ENCODE measurements at regions not wholly inside any gene's neighbourhood (a gene's known extent, or its start where the extent isn't known, plus 50 kb on each side); places are given as distances from the start of the nearest gene placed in this dataset.

DNA sequence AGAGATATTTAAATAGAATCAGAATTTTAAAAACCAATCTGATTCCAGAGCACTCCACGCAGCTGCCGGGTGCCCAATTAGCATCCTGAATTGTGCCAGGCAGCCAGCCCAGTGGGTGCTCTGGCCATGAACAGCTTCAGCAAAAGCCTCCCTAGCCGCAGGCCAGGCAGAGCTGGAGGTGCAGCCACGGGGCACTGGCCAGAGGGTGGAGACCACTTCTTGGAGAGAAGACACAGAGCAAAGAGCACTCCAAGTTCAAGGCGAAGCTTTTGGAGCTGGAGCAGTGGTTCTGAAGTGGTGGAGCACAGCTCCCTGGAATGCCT, 475.6 kb upstream of the PROK2 start:
- no peaks in the 10 kb centered on the region for H3K27me3 ChIP-seq
- DNase-seq (ENCODE audit: low spot score in 2 of 2): no peak
- 61 to 82% methylated on average over 4 to 5 of the region's 5 CpGs for WGBS, 2 donors
- no peaks in the 10 kb centered on the region for H3K9me3 ChIP-seq
- H3K4me3 ChIP-seq: no peak overlapping the region
- H3K4me1 ChIP-seq: peaks cover 0 to 36% (median 8%) of the 10 kb centered on the region in 4 donors
- H3K36me3 ChIP-seq: no peaks in the 10 kb centered on the region
- no peak overlapping the region for H3K27ac ChIP-seq
- TF ChIP-seq, protein P1, sequence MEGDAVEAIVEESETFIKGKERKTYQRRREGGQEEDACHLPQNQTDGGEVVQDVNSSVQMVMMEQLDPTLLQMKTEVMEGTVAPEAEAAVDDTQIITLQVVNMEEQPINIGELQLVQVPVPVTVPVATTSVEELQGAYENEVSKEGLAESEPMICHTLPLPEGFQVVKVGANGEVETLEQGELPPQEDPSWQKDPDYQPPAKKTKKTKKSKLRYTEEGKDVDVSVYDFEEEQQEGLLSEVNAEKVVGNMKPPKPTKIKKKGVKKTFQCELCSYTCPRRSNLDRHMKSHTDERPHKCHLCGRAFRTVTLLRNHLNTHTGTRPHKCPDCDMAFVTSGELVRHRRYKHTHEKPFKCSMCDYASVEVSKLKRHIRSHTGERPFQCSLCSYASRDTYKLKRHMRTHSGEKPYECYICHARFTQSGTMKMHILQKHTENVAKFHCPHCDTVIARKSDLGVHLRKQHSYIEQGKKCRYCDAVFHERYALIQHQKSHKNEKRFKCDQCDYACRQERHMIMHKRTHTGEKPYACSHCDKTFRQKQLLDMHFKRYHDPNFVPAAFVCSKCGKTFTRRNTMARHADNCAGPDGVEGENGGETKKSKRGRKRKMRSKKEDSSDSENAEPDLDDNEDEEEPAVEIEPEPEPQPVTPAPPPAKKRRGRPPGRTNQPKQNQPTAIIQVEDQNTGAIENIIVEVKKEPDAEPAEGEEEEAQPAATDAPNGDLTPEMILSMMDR (IDR thresholded peaks at IDR 0.05): no peak
- TF ChIP-seq EP300 (IDR thresholded peaks at IDR 0.05): no peak
- no peak for TF ChIP-seq POLR2A (IDR thresholded peaks at IDR 0.05)

DNA sequence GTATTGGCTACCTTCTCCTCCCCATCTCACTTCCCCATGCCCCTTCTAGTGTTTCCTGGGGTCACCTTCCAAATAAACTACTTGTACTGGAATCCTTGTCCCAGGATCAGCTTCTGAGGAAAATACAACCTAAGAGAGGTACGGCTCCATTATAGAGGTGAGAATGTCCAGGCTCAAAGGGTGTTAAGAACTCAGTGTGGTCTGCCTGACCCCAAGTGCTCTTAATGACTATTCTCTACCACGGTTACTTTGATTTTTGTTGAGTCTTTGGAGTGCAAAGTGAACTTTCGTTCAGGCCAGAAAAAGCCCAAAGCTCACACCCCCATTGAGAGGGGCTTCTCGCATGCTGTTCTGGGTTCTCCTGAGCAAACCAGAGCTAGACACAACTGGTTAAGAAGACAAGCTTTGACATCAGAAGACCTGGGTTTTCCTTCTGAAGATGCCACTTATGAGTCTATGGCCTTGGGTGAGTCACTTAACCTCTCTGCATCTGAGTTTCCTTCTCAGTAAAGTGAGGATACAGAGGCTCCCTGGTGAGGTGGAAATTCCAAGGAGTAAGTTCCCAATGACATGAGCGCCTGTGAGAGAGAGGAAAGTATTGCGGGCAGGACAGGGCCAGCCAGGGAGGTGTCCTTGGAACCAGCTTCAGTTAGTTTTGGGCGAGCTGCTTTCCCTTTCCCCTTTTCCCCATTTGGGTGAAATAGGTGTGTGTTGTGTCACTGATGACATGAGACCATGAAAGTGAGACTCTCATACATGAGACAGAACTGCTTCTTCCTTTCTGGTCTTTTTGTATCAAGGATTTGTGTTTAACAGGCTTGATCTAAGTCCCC, 475.0 kb upstream of the PROK2 start:
- Histone ChIP-seq H3K9me3 (no peaks in the 10 kb centered on the region), H3K4me3 (no peak overlapping the region), H3K27ac (no peak overlapping the region), H3K36me3 (no peaks in the 10 kb centered on the region), H3K4me1 (peaks cover 0 to 41% (median 10%) of the 10 kb centered on the region in 4 donors), H3K27me3 (no peaks in the 10 kb centered on the region)
- 94 to 98% methylated on average over 7 of the region's 7 CpGs for WGBS, 2 donors
- DNase-seq (ENCODE audit: low spot score in 2 of 2): no peak
- TF ChIP-seq, protein P1 (IDR thresholded peaks at IDR 0.05): no peak
- TF ChIP-seq POLR2A (IDR thresholded peaks at IDR 0.05) (no peak), EP300 (IDR thresholded peaks at IDR 0.05) (no peak)

DNA sequence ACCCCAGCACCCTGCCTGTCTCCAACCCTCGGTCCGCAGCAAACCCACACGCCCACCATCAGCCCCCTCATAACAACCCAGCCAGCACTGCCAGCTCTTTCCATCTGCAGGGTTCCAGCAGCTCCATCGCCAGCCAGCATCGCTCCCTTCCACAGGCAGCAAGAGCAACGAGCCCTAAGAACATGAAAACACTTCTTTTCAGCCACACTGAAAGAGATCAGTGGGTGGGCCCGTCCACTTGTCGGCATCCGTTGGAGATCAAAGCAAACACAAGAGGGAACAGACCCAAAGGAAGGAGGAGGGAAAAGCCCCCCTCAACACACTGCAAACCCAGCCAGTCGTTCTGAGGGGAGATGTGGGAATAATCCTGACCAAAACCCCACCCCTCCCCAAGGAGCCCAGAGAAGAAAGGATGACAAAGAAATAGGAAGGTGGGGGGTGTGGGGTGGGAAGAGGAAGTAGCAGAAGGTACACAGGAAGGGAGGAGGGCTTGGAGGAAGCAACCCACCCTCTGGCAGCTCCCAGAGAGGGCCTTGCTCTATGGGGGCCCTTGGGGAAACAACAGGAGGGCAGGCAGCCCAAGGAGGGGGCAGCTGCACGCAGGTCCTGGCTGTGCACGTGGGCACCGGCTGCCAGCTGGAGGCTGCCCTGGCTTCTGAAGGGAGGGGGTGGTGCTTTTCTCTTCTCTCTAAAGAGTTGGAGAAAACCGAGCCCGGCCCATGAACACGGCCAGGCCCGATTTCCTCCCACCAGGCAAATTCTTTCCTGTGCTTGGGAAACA, 473.6 kb upstream of the PROK2 start:
- Histone ChIP-seq H3K27ac (no peak overlapping the region), H3K4me1 (peaks cover 0 to 36% (median 10%) of the 10 kb centered on the region in 4 donors), H3K9me3 (no peaks in the 10 kb centered on the region), H3K36me3 (no peaks in the 10 kb centered on the region), H3K4me3 (no peak overlapping the region), H3K27me3 (no peaks in the 10 kb centered on the region)
- 62 to 69% methylated on average over 16 to 17 of the region's 17 CpGs for WGBS, 2 donors
- TF ChIP-seq POLR2A (IDR thresholded peaks at IDR 0.05): no peak
- TF ChIP-seq, protein P1 (IDR thresholded peaks at IDR 0.05): no peak
- TF ChIP-seq EP300 (IDR thresholded peaks at IDR 0.05): no peak
- no peak for DNase-seq (ENCODE audit: low spot score in 2 of 2)

DNA sequence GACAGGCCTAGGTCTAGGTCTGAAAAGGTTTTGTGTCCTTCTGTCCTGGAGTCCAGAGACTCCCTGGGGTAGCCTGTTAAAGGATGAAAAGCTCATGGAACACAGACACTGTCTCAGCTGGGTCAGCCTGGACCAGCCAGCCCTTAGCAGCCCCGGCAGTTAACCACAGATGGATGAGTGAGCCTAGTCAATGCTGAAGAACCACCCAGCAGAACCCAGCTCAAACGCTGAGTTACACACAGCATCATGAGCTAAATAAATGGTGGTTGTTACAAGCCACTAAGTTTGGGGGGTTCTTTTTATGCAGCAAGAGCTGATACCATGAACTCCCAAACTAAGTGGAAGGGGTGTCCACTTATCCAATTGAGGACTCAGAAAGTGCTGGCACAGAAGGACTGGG, 472.8 kb upstream of the PROK2 start:
- H3K9me3 ChIP-seq: no peaks in the 10 kb centered on the region
- H3K27me3 ChIP-seq: no peaks in the 10 kb centered on the region
- peaks cover 0 to 30% (median 8%) of the 10 kb centered on the region in 4 donors for H3K4me1 ChIP-seq
- no peaks in the 10 kb centered on the region for H3K36me3 ChIP-seq
- WGBS, 2 donors: 100% methylated on average over 2 of the region's 2 CpGs
- TF ChIP-seq EP300 (IDR thresholded peaks at IDR 0.05) (no peak), POLR2A (IDR thresholded peaks at IDR 0.05) (no peak)
- TF ChIP-seq, protein P1 (IDR thresholded peaks at IDR 0.05): no peak
- no peak overlapping the region for H3K4me3 ChIP-seq
- H3K27ac ChIP-seq: no peak overlapping the region
- no peak for DNase-seq (ENCODE audit: low spot score in 2 of 2)

DNA sequence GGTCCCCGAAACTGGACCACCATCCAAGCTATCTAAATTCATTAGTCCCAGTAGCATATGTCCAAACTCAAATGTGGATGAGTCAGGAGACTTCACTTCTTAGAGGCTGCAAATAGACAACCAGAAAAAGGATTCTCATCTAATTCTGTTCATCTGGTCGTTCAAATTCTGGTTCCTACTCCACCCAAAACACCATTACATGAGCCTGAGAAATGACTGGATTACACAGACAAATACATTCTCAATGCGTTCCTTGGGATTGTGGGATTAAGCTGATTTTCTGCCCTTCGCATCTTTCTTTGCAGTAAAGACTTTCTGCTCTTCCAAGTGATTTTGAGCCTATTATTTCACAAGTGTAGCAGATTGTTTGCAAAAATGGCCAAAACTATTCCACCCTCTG, 472.3 kb upstream of the PROK2 start:
- Histone ChIP-seq H3K4me1 (peaks cover 0 to 25% (median 8%) of the 10 kb centered on the region in 4 donors), H3K4me3 (no peak overlapping the region), H3K36me3 (no peaks in the 10 kb centered on the region), H3K27ac (no peak overlapping the region), H3K9me3 (no peaks in the 10 kb centered on the region), H3K27me3 (no peaks in the 10 kb centered on the region)
- TF ChIP-seq EP300 (IDR thresholded peaks at IDR 0.05) (no peak), POLR2A (IDR thresholded peaks at IDR 0.05) (no peak)
- TF ChIP-seq, protein P1 (IDR thresholded peaks at IDR 0.05): no peak
- 93 to 98% methylated on average over 4 of the region's 4 CpGs for WGBS, 2 donors
- DNase-seq (ENCODE audit: low spot score in 2 of 2): no peak
